ENCODE measurements at regions not wholly inside any gene's neighbourhood (a gene's known extent, or its start where the extent isn't known, plus 50 kb on each side); places are given as distances from the start of the nearest gene placed in this dataset.

- TF ChIP-seq ZNF148 (tag by site-specific recombination; IDR thresholded peaks at IDR 0.05; ENCODE audit: borderline replicate concordance) (no peak), KLF16 (tag by site-specific recombination; IDR thresholded peaks at IDR 0.05) (no peak)
Observed at GRCh38 chr6:122118945-122119506, 280.4 kb upstream of the HSF2 start (continued).

- POLR2A ChIA-PET: no interaction called here
- H3K36me3 ChIP-seq (ENCODE audit: control insufficient read depth in 2 of 2, insufficient read depth in 1 of 2, low read length in 2 of 2): no peaks in the 10 kb centered on the region
- H3K27ac ChIP-seq (ENCODE audit: extremely low read depth, low read depth, low read length): no peak overlapping the region
- no peaks in the 10 kb centered on the region for H3K9me3 ChIP-seq (ENCODE audit: control insufficient read depth, insufficient read depth, low read depth, low read length)
- H3K4me3 ChIP-seq (ENCODE audit: low read depth, low read length): no peak overlapping the region
- TF ChIP-seq ZEB2 (tag by site-specific recombination; IDR thresholded peaks at IDR 0.05): no peak
- no peak for TF ChIP-seq ZNF843 (tag by site-specific recombination; IDR thresholded peaks at IDR 0.05)
- TF ChIP-seq RBAK (tag by site-specific recombination; IDR thresholded peaks at IDR 0.05): no peak
- no peak for TF ChIP-seq ZNF350 (tag by site-specific recombination; IDR thresholded peaks at IDR 0.05)
- no peak for TF ChIP-seq ZNF626 (tag by site-specific recombination; IDR thresholded peaks at IDR 0.05)
- no peak for TF ChIP-seq MYNN (tag by site-specific recombination; IDR thresholded peaks at IDR 0.05; ENCODE audit: borderline replicate concordance)
- TF ChIP-seq GLI2 (tag by site-specific recombination; IDR thresholded peaks at IDR 0.05; ENCODE audit: borderline replicate concordance, low read depth): no peak
- TF ChIP-seq SETDB1 (IDR thresholded peaks at IDR 0.05; ENCODE audit: insufficient read length, low read length): no peak
- TF ChIP-seq KLF9 (tag by site-specific recombination; IDR thresholded peaks at IDR 0.05; ENCODE audit: low read depth): no peak
- TF ChIP-seq ZNF202 (tag by site-specific recombination; IDR thresholded peaks at IDR 0.05; ENCODE audit: borderline replicate concordance): no peak
- no peak for TF ChIP-seq ZBTB49 (tag by site-specific recombination; IDR thresholded peaks at IDR 0.05; ENCODE audit: low read depth)
- CTCF ChIA-PET: interaction anchor here (0.6 kb wide), 1 partner anchor 198 kb away, joined by 3 read pairs; no protein-coding TSS in a partner anchor
- no peaks in the 10 kb centered on the region for H3K4me1 ChIP-seq (ENCODE audit: control insufficient read depth, insufficient read depth, low read length)
Observed at GRCh38 chr6:122122202-122122601, 277.2 kb upstream of the HSF2 start.

- H3K4me1 ChIP-seq (ENCODE audit: control insufficient read depth, insufficient read depth, low read length): no peaks in the 10 kb centered on the region
- ChIA-PET CTCF (no interaction called here), POLR2A (no interaction called here)
- no peak overlapping the region for H3K27ac ChIP-seq (ENCODE audit: extremely low read depth, low read depth, low read length)
- no peak overlapping the region for H3K4me3 ChIP-seq (ENCODE audit: low read depth, low read length)
- no peaks in the 10 kb centered on the region for H3K9me3 ChIP-seq (ENCODE audit: control insufficient read depth, insufficient read depth, low read depth, low read length)
- H3K36me3 ChIP-seq (ENCODE audit: control insufficient read depth in 2 of 2, insufficient read depth in 1 of 2, low read length in 2 of 2): no peaks in the 10 kb centered on the region
- TF ChIP-seq ZNF133 (tag by site-specific recombination; IDR thresholded peaks at IDR 0.05) (no peak), ZBTB20 (tag by site-specific recombination; IDR thresholded peaks at IDR 0.05) (no peak), WT1 (tag by site-specific recombination; IDR thresholded peaks at IDR 0.05) (no peak), MYNN (tag by site-specific recombination; IDR thresholded peaks at IDR 0.05; ENCODE audit: borderline replicate concordance) (no peak), ZNF600 (tag by site-specific recombination; IDR thresholded peaks at IDR 0.05) (no peak), ZNF292 (tag by site-specific recombination; IDR thresholded peaks at IDR 0.05; ENCODE audit: borderline replicate concordance, low read depth) (no peak), ZNF544 (tag by site-specific recombination; IDR thresholded peaks at IDR 0.05) (no peak), ZNF157 (tag by site-specific recombination; IDR thresholded peaks at IDR 0.05) (no peak), ZNF558 (tag by site-specific recombination; IDR thresholded peaks at IDR 0.05) (no peak), ZNF366 (tag by site-specific recombination; conservative IDR thresholded peaks at IDR 0.05) (no peak), ZNF548 (tag by site-specific recombination; IDR thresholded peaks at IDR 0.05) (no peak), ZNF132 (tag by site-specific recombination; IDR thresholded peaks at IDR 0.05; ENCODE audit: borderline replicate concordance) (no peak), SP3 (tag by site-specific recombination; IDR thresholded peaks at IDR 0.05) (no peak), PRDM10 (tag by site-specific recombination; IDR thresholded peaks at IDR 0.05) (no peak)
Observed at GRCh38 chr6:122122686-122123085, 276.8 kb upstream of the HSF2 start.
